Ascending aorta (tissue), 2 donors: ENCODE measurements at regions not wholly inside any gene's neighbourhood (a gene's known extent, or its start where the extent isn't known, plus 50 kb on each side); places are given as distances from the start of the nearest gene placed in this dataset.

Experiments used
- DNase-seq, 2 donors: peaks; one replicate each; pipeline ENCODE4 v3.0.0-alpha.2; 2019; ENCODE audit warnings: low spot score in 2 of 2
- H3K27ac ChIP-seq, 2 donors: fragments of 200-600 bp; sonication (generic); one replicate each; pipeline ENCODE4 v1.5.1; 2016 to 2017; ENCODE audit warnings: mild to moderate bottlenecking in 1 of 2
- H3K27me3 ChIP-seq: fragments of 200-600 bp; sonication (generic); one replicate; pipeline ENCODE4 v1.5.1; 2017
- H3K36me3 ChIP-seq, 2 donors: fragments of 200-600 bp; sonication (generic); one replicate each; pipeline ENCODE4 v1.5.1; 2016
- H3K4me1 ChIP-seq, 2 donors: fragments of 200-600 bp; sonication (generic); one replicate each; pipeline ENCODE4 v1.5.1; 2016 to 2017; ENCODE audit warnings: mild to moderate bottlenecking in 1 of 2
- H3K4me3 ChIP-seq, 2 donors: fragments of 200-600 bp; sonication (generic); one replicate each; pipeline ENCODE4 v1.5.1; 2016 to 2017; ENCODE audit warnings: mild to moderate bottlenecking in 1 of 2
- H3K9me3 ChIP-seq, 2 donors: fragments of 200-600 bp; sonication (generic); one replicate each; pipeline ENCODE4 v1.5.1; 2016
- CTCF ChIP-seq, 3 experiments: fragments of 200-600 bp in 2 of 3; fragments of 450-650 bp in 1 of 3; sonication (generic) in 2 of 3; IDR thresholded peaks; one replicate each; pipeline ENCODE4 v1.5.1; 2016 to 2019; ENCODE audit warnings: antibody characterized with exemption in 3 of 3, mild to moderate bottlenecking in 1 of 3, moderate library complexity in 1 of 3
- intact Hi-C: fragments of 100-400 bp; cut with DNase I; formaldehyde crosslinking; loops from one replicate; pipeline ENCODE4 v1.15.1; 2023

- Histone ChIP-seq H3K4me1 (no peaks in the 10 kb centered on the region), H3K27ac (no peak overlapping the region), H3K27me3 (no peaks in the 10 kb centered on the region), H3K4me3 (no peak overlapping the region), H3K36me3 (no peaks in the 10 kb centered on the region), H3K9me3 (no peaks in the 10 kb centered on the region)
- DNase-seq, result no peak
- no peak for TF ChIP-seq CTCF (IDR thresholded peaks at IDR 0.05)
- intact Hi-C loops, result no loop called here
These were observed 244.3 kb upstream of the SLCO3A1 start for GRCh38 chr15:91609231-91609630.

DNA sequence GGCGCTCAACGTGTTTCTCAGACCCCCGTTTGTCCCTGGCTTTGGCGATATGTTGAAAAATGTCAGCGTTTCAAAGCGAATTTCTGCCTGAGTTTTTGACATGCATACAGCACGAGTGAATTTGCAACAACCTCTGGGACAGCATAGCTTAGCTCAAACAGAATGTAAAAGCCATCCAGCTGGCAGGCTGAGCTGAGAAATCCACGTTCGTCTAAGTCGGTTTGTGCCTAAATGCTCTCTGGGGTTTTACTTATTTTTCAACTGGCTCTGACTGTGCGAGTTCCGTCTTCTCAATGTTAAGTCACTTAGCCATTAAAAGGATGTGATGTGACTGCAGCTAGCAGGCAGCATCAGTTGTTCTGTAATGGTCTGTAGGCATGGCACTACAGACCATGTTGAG lies 243.5 kb upstream of the SLCO3A1 start:
- TF ChIP-seq CTCF (IDR thresholded peaks at IDR 0.05), result no peak
- H3K27me3 ChIP-seq, result no peaks in the 10 kb centered on the region
- H3K9me3 ChIP-seq, result no peaks in the 10 kb centered on the region
- no peak overlapping the region for H3K27ac ChIP-seq
- DNase-seq, result no peak
- intact Hi-C loops, result no loop called here
- H3K36me3 ChIP-seq, result no peaks in the 10 kb centered on the region
- H3K4me3 ChIP-seq, result no peak overlapping the region
- no peaks in the 10 kb centered on the region for H3K4me1 ChIP-seq

GRCh38 chr15:91611561-91612323 lies 241.8 kb upstream of the SLCO3A1 start:
- TF ChIP-seq CTCF (IDR thresholded peaks at IDR 0.05), result no peak
- intact Hi-C loops, result no loop called here
- H3K27ac ChIP-seq, result no peak overlapping the region
- H3K4me3 ChIP-seq, result no peak overlapping the region
- H3K27me3 ChIP-seq, result no peaks in the 10 kb centered on the region
- no peaks in the 10 kb centered on the region for H3K4me1 ChIP-seq
- DNase-seq, result no peak
- H3K36me3 ChIP-seq, result no peaks in the 10 kb centered on the region
- no peaks in the 10 kb centered on the region for H3K9me3 ChIP-seq

- H3K9me3 ChIP-seq, result no peaks in the 10 kb centered on the region
- no peak overlapping the region for H3K27ac ChIP-seq
- DNase-seq, result no peak
- no peaks in the 10 kb centered on the region for H3K36me3 ChIP-seq
- no peak overlapping the region for H3K4me3 ChIP-seq
- intact Hi-C loops, result no loop called here
- no peaks in the 10 kb centered on the region for H3K4me1 ChIP-seq
- no peaks in the 10 kb centered on the region for H3K27me3 ChIP-seq
- no peak for TF ChIP-seq CTCF (IDR thresholded peaks at IDR 0.05)
These were observed 233.3 kb upstream of the SLCO3A1 start for GRCh38 chr15:91620229-91620628.

- intact Hi-C loops, result no loop called here
- no peak for TF ChIP-seq CTCF (IDR thresholded peaks at IDR 0.05)
These were observed 231.3 kb upstream of the SLCO3A1 start for GRCh38 chr15:91622235-91622634.

More at GRCh38 chr15:91622235-91622634, 231.3 kb upstream of the SLCO3A1 start:
- no peaks in the 10 kb centered on the region for H3K9me3 ChIP-seq
- no peak overlapping the region for H3K27ac ChIP-seq
- DNase-seq, result no peak
- no peaks in the 10 kb centered on the region for H3K36me3 ChIP-seq
- no peak overlapping the region for H3K4me3 ChIP-seq
- H3K27me3 ChIP-seq, result no peaks in the 10 kb centered on the region
- no peaks in the 10 kb centered on the region for H3K4me1 ChIP-seq
